B cell (primary cell): ENCODE measurements at regions not wholly inside any gene's neighbourhood (a gene's known extent, or its start where the extent isn't known, plus 50 kb on each side); places are given as distances from the start of the nearest gene placed in this dataset.

Source experiments
- ATAC-seq: fragments of 200-7000 bp; cut with Tn5 transposase; one replicate; pipeline ENCODE4 v1.10.0; 2021; ENCODE audit warnings: low read depth, mild to moderate bottlenecking, moderate number of reproducible peaks, moderate library complexity
- CTCF ChIA-PET: fragments of 350-600 bp; sonication (Branson Sonifier 250); formaldehyde crosslinking; loops from one replicate; lab custom pipeline; 2021; ENCODE audit warnings: antibody characterized with exemption, inconsistent platforms; lab: Charles Lee
- POLR2A ChIA-PET: fragments of 350-600 bp; sonication (Branson Sonifier 250); formaldehyde crosslinking; loops from one replicate; lab custom pipeline; 2021; ENCODE audit warnings: antibody characterized with exemption; lab: Charles Lee
- DNase-seq: peaks from one replicate; pipeline ENCODE4 v3.0.0; 2013
- H2AFZ ChIP-seq: 2 replicates; pipeline ENCODE4 v1.6.1; 2012; ENCODE audit warnings: mild to moderate bottlenecking, low read depth, low read length; ENCODE audit not compliant: insufficient read depth, poor library complexity, severe bottlenecking
- H3K27ac ChIP-seq, 2 donors: 1 replicate in 1 of 2; 2 replicates in 1 of 2; pipeline ENCODE4 v1.5.1; 2012 to 2013; ENCODE audit warnings: low read length in 2 of 2, mild to moderate bottlenecking in 2 of 2, moderate library complexity in 1 of 2
- H3K27me3 ChIP-seq, 4 experiments: fragments of 200-600 bp in 1 of 4; sonication (generic) in 1 of 4; replicated peaks in 1 of 4; 1 replicate in 2 of 4; 2 replicates in 2 of 4; pipeline versions ENCODE4 v1.6.1 to v1.7.0; 2013 to 2016; ENCODE audit warnings: low read length in 3 of 4, mild to moderate bottlenecking in 2 of 4, mixed read lengths in 1 of 4, moderate library complexity in 1 of 4; ENCODE audit not compliant: insufficient read depth in 4 of 4, control insufficient read depth in 3 of 4; ENCODE audit errors: control extremely low read depth in 1 of 4
- H3K36me3 ChIP-seq, 2 experiments: replicated peaks in 1 of 2; 1 replicate in 1 of 2; 2 replicates in 1 of 2; pipeline versions ENCODE4 v1.6.1 to v1.7.1; 2013; ENCODE audit warnings: low read length in 1 of 2; ENCODE audit not compliant: insufficient read depth in 2 of 2, control insufficient read depth in 1 of 2; ENCODE audit errors: control extremely low read depth in 1 of 2, extremely low read depth in 1 of 2
- H3K4me1 ChIP-seq, 2 donors: fragments of 200-600 bp in 1 of 2; sonication (generic) in 1 of 2; 1 replicate in 1 of 2; 2 replicates in 1 of 2; pipeline versions ENCODE4 v1.5.1 to v1.6.1; 2013 to 2017; ENCODE audit warnings: low read length in 2 of 2; ENCODE audit not compliant: control insufficient read depth in 2 of 2, insufficient read depth in 2 of 2
- H3K4me2 ChIP-seq: replicated peaks from 2 replicates; pipeline ENCODE3; 2012; ENCODE audit warnings: mild to moderate bottlenecking, low read depth, low read length; ENCODE audit not compliant: poor library complexity, severe bottlenecking
- H3K4me3 ChIP-seq, 5 experiments: fragments of 200-600 bp in 1 of 5; sonication (generic) in 1 of 5; 1 replicate in 3 of 5; 2 replicates in 2 of 5; pipeline versions ENCODE4 v1.5.1 to v1.7.0; 2011 to 2016; ENCODE audit warnings: low read length in 4 of 5, mild to moderate bottlenecking in 4 of 5, low read depth in 2 of 5, control low read depth in 1 of 5, moderate library complexity in 1 of 5; ENCODE audit not compliant: insufficient read depth in 1 of 5; ENCODE audit errors: control extremely low read depth in 1 of 5, extremely low read depth in 1 of 5
- H3K79me2 ChIP-seq: fragments of 200-600 bp; sonication (generic); one replicate; pipeline ENCODE4 v1.6.0; 2016; ENCODE audit warnings: low read length; ENCODE audit not compliant: control insufficient read depth, insufficient read depth
- H3K9ac ChIP-seq: fragments of 200-600 bp; sonication (generic); 2 replicates; pipeline ENCODE4 v1.6.1; 2017; ENCODE audit warnings: mild to moderate bottlenecking, low read length, moderate library complexity
- H3K9me3 ChIP-seq, 3 donors: one replicate each; pipeline versions ENCODE4 v1.6.1 to v1.7.1; 2013; ENCODE audit warnings: low read length in 2 of 3; ENCODE audit not compliant: control insufficient read depth in 2 of 3, insufficient read depth in 1 of 3; ENCODE audit errors: control extremely low read depth in 1 of 3
- H4K20me1 ChIP-seq: 2 replicates; pipeline ENCODE4 v1.6.0; 2012; ENCODE audit warnings: mild to moderate bottlenecking, low read length; ENCODE audit not compliant: insufficient read depth, control insufficient read depth, poor library complexity, severe bottlenecking
- H3K27ac Mint-ChIP-seq: one replicate; pipeline ENCODE4 v1.8.0; 2021; ENCODE audit warnings: mixed read lengths
- H3K27me3 Mint-ChIP-seq: one replicate; pipeline ENCODE4 v1.8.0; 2021; ENCODE audit warnings: mixed read lengths
- H3K4me1 Mint-ChIP-seq: one replicate; pipeline ENCODE4 v1.8.0; 2021; ENCODE audit warnings: mixed read lengths
- H3K4me3 Mint-ChIP-seq: one replicate; pipeline ENCODE4 v1.8.0; 2021; ENCODE audit warnings: mixed read lengths
- H3K9me3 Mint-ChIP-seq: one replicate; pipeline ENCODE4 v1.8.0; 2022; ENCODE audit warnings: mixed read lengths; ENCODE audit not compliant: insufficient read depth
- EZH2 ChIP-seq: IDR thresholded peaks from 2 replicates; pipeline ENCODE4 v1.6.1; 2012; ENCODE audit warnings: borderline replicate concordance, low read depth, mild to moderate bottlenecking, moderate library complexity, low read length; ENCODE audit not compliant: insufficient read depth, poor library complexity, severe bottlenecking
- WGBS: methylation state at CpG from one replicate; pipeline ENCODE4 v1.1.5; 2013; ENCODE audit warnings: missing lambda C conversion rate; ENCODE audit not compliant: insufficient coverage; 5-methylcytosine and 5-hydroxymethylcytosine counted together
- intact Hi-C: fragments of 100-400 bp; cut with micrococcal nuclease; formaldehyde crosslinking; loops from one replicate; pipeline ENCODE4 v1.10.0; 2022
- TF ChIP-seq, protein P1 (sequence below): fragments of 200-600 bp; IDR thresholded peaks from one replicate; pipeline ENCODE4 v1.8.0; 2022; ENCODE audit warnings: antibody characterized with exemption, mild to moderate bottlenecking

- Mint-ChIP-seq H3K27ac (no peak overlapping the region), H3K27me3 (no peaks in the 10 kb centered on the region), H3K4me3 (no peak overlapping the region), H3K9me3 (no peaks in the 10 kb centered on the region), H3K4me1 (no peaks in the 10 kb centered on the region)
- Histone ChIP-seq H4K20me1 (no peaks in the 10 kb centered on the region), H3K9me3 (no peaks in the 10 kb centered on the region), H3K27me3 (no peaks in the 10 kb centered on the region), H2AFZ (no peak overlapping the region), H3K9ac (no peak overlapping the region), H3K4me3 (no peak overlapping the region), H3K36me3 (no peaks in the 10 kb centered on the region), H3K79me2 (no peaks in the 10 kb centered on the region), H3K27ac (no peak overlapping the region), H3K4me2 (no peak overlapping the region), H3K4me1 (no peaks in the 10 kb centered on the region)
- DNase-seq = no peak
- TF ChIP-seq EZH2 = no peak
- ChIA-PET CTCF (no interaction called here), POLR2A (no interaction called here)
- ATAC-seq = no peak
- WGBS = 89% methylated on average over 5 of the region's 10 CpGs
- intact Hi-C loops = no loop called here
Measured at GRCh38 chr7:21044913-21045568, 258.4 kb upstream of the SP8 start.

DNA sequence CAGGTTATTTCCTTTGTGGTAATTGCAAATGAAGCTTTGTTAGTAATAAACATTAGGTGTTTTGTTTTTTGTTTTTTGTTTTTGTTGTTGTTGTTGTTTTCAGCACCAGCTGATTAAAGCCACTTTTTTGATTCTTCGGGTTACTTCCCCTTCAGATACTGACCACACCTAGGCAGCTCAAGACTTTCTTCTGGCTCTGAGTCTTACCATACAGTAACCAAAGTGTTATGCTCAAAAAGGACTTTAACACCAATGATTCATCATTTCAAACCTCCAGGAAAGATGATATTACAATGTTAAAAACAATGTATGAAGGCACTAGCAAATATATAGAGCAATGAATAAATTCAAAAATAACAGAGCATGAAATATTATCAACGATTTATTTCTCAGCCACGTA, 265.2 kb upstream of the SP8 start:
- Mint-ChIP-seq H3K9me3 (no peaks in the 10 kb centered on the region), H3K27ac (no peak overlapping the region), H3K4me1 (no peaks in the 10 kb centered on the region), H3K4me3 (no peak overlapping the region), H3K27me3 (peaks cover 5% of the 10 kb centered on the region)
- H3K27ac ChIP-seq = no peak overlapping the region
- H3K4me2 ChIP-seq = no peak overlapping the region
- TF ChIP-seq, protein P1, sequence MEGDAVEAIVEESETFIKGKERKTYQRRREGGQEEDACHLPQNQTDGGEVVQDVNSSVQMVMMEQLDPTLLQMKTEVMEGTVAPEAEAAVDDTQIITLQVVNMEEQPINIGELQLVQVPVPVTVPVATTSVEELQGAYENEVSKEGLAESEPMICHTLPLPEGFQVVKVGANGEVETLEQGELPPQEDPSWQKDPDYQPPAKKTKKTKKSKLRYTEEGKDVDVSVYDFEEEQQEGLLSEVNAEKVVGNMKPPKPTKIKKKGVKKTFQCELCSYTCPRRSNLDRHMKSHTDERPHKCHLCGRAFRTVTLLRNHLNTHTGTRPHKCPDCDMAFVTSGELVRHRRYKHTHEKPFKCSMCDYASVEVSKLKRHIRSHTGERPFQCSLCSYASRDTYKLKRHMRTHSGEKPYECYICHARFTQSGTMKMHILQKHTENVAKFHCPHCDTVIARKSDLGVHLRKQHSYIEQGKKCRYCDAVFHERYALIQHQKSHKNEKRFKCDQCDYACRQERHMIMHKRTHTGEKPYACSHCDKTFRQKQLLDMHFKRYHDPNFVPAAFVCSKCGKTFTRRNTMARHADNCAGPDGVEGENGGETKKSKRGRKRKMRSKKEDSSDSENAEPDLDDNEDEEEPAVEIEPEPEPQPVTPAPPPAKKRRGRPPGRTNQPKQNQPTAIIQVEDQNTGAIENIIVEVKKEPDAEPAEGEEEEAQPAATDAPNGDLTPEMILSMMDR = no peak
- no peak for TF ChIP-seq EZH2
- POLR2A ChIA-PET = no interaction called here
- DNase-seq (no peak), ATAC-seq (no peak)
- H3K79me2 ChIP-seq = no peaks in the 10 kb centered on the region
- no CpG with 5 or more reads among the region's 3 CpGs for WGBS
- H3K4me3 ChIP-seq = no peak overlapping the region
- no peak overlapping the region for H3K9ac ChIP-seq
- intact Hi-C loops = no loop called here
- H3K36me3 ChIP-seq = no peaks in the 10 kb centered on the region
- no peaks in the 10 kb centered on the region for H3K27me3 ChIP-seq
- H2AFZ ChIP-seq = no peak overlapping the region
- H3K4me1 ChIP-seq = no peaks in the 10 kb centered on the region
- CTCF ChIA-PET = no interaction called here
- no peaks in the 10 kb centered on the region for H3K9me3 ChIP-seq
- H4K20me1 ChIP-seq = no peaks in the 10 kb centered on the region
